Upper lobe of left lung (tissue), 4 donors: ENCODE measurements at regions not wholly inside any gene's neighbourhood (a gene's known extent, or its start where the extent isn't known, plus 50 kb on each side); places are given as distances from the start of the nearest gene placed in this dataset.
A peak's percentile ranks its signal among the peaks of the same experiment; 100 is the strongest.

Experiments used
- CTCF ChIP-seq, 6 experiments: fragments of 450-650 bp in 4 of 6; fragments of 200-600 bp in 2 of 6; sonication (generic) in 2 of 6; IDR thresholded peaks; one replicate each; pipeline ENCODE4 v1.5.1; 2016 to 2019; ENCODE audit warnings: antibody characterized with exemption in 6 of 6
- EP300 ChIP-seq, 4 donors: sonication (generic); formaldehyde crosslinking; IDR thresholded peaks; one replicate each; pipeline ENCODE4 v1.5.1; 2017; ENCODE audit warnings: antibody characterized with exemption in 4 of 4, control low read depth in 2 of 4
- POLR2A ChIP-seq, 4 donors: fragments of 450-650 bp; IDR thresholded peaks; one replicate each; pipeline ENCODE4 v1.5.1; 2016 to 2017; ENCODE audit warnings: antibody characterized with exemption in 4 of 4, mild to moderate bottlenecking in 2 of 4
- POLR2AphosphoS5 ChIP-seq, 2 donors: sonication (generic); formaldehyde crosslinking; IDR thresholded peaks; one replicate each; pipeline ENCODE4 v1.5.1; 2017; ENCODE audit warnings: antibody characterized with exemption in 2 of 2

- TF ChIP-seq CTCF (IDR thresholded peaks at IDR 0.05) (peak in 1 of 6 experiments; percentile 21), POLR2A (IDR thresholded peaks at IDR 0.05) (no peak), EP300 (IDR thresholded peaks at IDR 0.05) (no peak), POLR2AphosphoS5 (IDR thresholded peaks at IDR 0.05) (no peak)
Measured at GRCh38 chr16:85529489-85530369, 83.4 kb upstream of the GSE1 start.
